GM23338 (cell line): ENCODE measurements at regions not wholly inside any gene's neighbourhood (a gene's known extent, or its start where the extent isn't known, plus 50 kb on each side); places are given as distances from the start of the nearest gene placed in this dataset.

Source experiments
- ATAC-seq: fragments of 200-7000 bp; cut with Tn5 transposase; 3 replicates; pipeline ENCODE4 v1.9.1; 2020
- DNase-seq: peaks from one replicate; pipeline ENCODE4 v3.0.0-alpha.2; 2015; ENCODE audit warnings: low spot score
- H2AFZ ChIP-seq: fragments of 200-600 bp; sonication (generic); 2 replicates; pipeline ENCODE4 v1.8.0; 2016; ENCODE audit warnings: antibody characterized with exemption, mild to moderate bottlenecking, moderate library complexity
- H3F3A ChIP-seq: fragments of 200-600 bp; sonication (generic); replicated peaks from 2 replicates; pipeline ENCODE4 v1.8.0; 2017; ENCODE audit warnings: antibody characterized with exemption, mixed run types, low read depth
- H3K27ac ChIP-seq: fragments of 200-600 bp; sonication (generic); 2 replicates; pipeline ENCODE4 v1.6.1; 2016; ENCODE audit warnings: low read depth
- H3K27me3 ChIP-seq: fragments of 200-600 bp; sonication (generic); 2 replicates; pipeline ENCODE4 v1.8.0; 2016; ENCODE audit warnings: mild to moderate bottlenecking, mixed run types, moderate library complexity; ENCODE audit not compliant: insufficient read depth
- H3K36me3 ChIP-seq: fragments of 200-600 bp; sonication (generic); 2 replicates; pipeline ENCODE4 v1.8.0; 2016; ENCODE audit warnings: mild to moderate bottlenecking; ENCODE audit not compliant: insufficient read depth
- H3K4me1 ChIP-seq: fragments of 200-600 bp; sonication (generic); 2 replicates; pipeline ENCODE4 v1.8.0; 2016; ENCODE audit warnings: mild to moderate bottlenecking, moderate library complexity; ENCODE audit not compliant: insufficient read depth
- H3K4me2 ChIP-seq: fragments of 200-600 bp; sonication (generic); 2 replicates; pipeline ENCODE4 v1.7.1; 2017; ENCODE audit warnings: mixed run types
- H3K4me3 ChIP-seq: fragments of 200-600 bp; sonication (generic); 2 replicates; pipeline ENCODE4 v1.6.1; 2016; ENCODE audit warnings: mixed run types
- H3K79me2 ChIP-seq: fragments of 200-600 bp; sonication (generic); replicated peaks from 2 replicates; pipeline ENCODE4 v1.8.0; 2017; ENCODE audit warnings: mild to moderate bottlenecking; ENCODE audit not compliant: insufficient read depth
- H3K9me2 ChIP-seq: fragments of 200-600 bp; sonication (generic); 2 replicates; pipeline ENCODE4 v1.8.0; 2017; ENCODE audit not compliant: insufficient read depth
- H4K20me1 ChIP-seq: fragments of 200-600 bp; sonication (generic); replicated peaks from 2 replicates; pipeline ENCODE4 v1.8.0; 2017; ENCODE audit warnings: mild to moderate bottlenecking; ENCODE audit not compliant: insufficient read depth
- H3K27ac Mint-ChIP-seq: 2 replicates; pipeline ENCODE4 v1.8.0; 2020; ENCODE audit warnings: inconsistent platforms, mild to moderate bottlenecking, moderate library complexity, mixed read lengths
- H3K27me3 Mint-ChIP-seq: 3 replicates; pipeline ENCODE4 v1.8.0; 2022; ENCODE audit warnings: low read depth, mild to moderate bottlenecking, moderate library complexity, mixed read lengths, inconsistent platforms; ENCODE audit not compliant: insufficient read depth, poor library complexity
- H3K36me3 Mint-ChIP-seq: 3 replicates; pipeline ENCODE4 v1.8.0; 2021; ENCODE audit warnings: low read depth, mild to moderate bottlenecking, inconsistent platforms, moderate library complexity, mixed read lengths
- H3K4me1 Mint-ChIP-seq: 3 replicates; pipeline ENCODE4 v1.8.0; 2020; ENCODE audit warnings: mild to moderate bottlenecking, inconsistent platforms, mixed read lengths
- H3K4me3 Mint-ChIP-seq: 3 replicates; pipeline ENCODE4 v1.8.0; 2021; ENCODE audit warnings: moderate library complexity, mild to moderate bottlenecking, inconsistent platforms, mixed read lengths
- H3K9me3 Mint-ChIP-seq: 3 replicates; pipeline ENCODE4 v1.8.0; 2020; ENCODE audit warnings: moderate library complexity, mild to moderate bottlenecking, inconsistent platforms, mixed read lengths
- CREB1 ChIP-seq: fragments of 250-450 bp; sonication (Bioruptor Pico); IDR thresholded peaks from 2 replicates; pipeline ENCODE4 v1.5.0; 2020; ENCODE audit warnings: low read depth, mild to moderate bottlenecking, moderate library complexity
- CTCF ChIP-seq, 2 experiments: fragments of 200-600 bp in 1 of 2; sonication (generic) in 1 of 2; conservative IDR thresholded peaks; 2 replicates each; pipeline versions ENCODE4 v1.5.1 to v1.6.1; 2016 to 2017; ENCODE audit warnings: antibody characterized with exemption in 2 of 2, low read depth in 2 of 2, mild to moderate bottlenecking in 2 of 2, moderate library complexity in 1 of 2
- ETS1 ChIP-seq: IDR thresholded peaks from 2 replicates; pipeline ENCODE4 v1.6.1; 2016; ENCODE audit warnings: antibody characterized with exemption
- EZH2 ChIP-seq: fragments of 200-600 bp; sonication (generic); IDR thresholded peaks from one replicate; pipeline ENCODE4 v1.8.0; 2017; ENCODE audit warnings: antibody characterized with exemption, mild to moderate bottlenecking, low read depth; ENCODE audit not compliant: unreplicated experiment
- JUNB ChIP-seq: IDR thresholded peaks from one replicate; pipeline ENCODE4 v1.6.1; 2016; ENCODE audit warnings: antibody characterized with exemption; ENCODE audit not compliant: unreplicated experiment
- ZNF331 ChIP-seq: fragments of 250-450 bp; sonication (Bioruptor Pico); IDR thresholded peaks from 2 replicates; pipeline ENCODE4 v1.5.0; 2020; ENCODE audit warnings: low read depth, mild to moderate bottlenecking, moderate library complexity
- ZNF462 ChIP-seq: fragments of 250-450 bp; sonication (Bioruptor Pico); IDR thresholded peaks from 2 replicates; pipeline ENCODE4 v1.5.0; 2020; ENCODE audit warnings: mild to moderate bottlenecking, moderate library complexity

- H3K27me3 ChIP-seq = no peaks in the 10 kb centered on the region
- no peaks in the 10 kb centered on the region for H3K9me3 Mint-ChIP-seq
- H3K4me3 Mint-ChIP-seq = no peak overlapping the region
- no peak for DNase-seq
- H3K79me2 ChIP-seq = no peaks in the 10 kb centered on the region
- H3K4me1 Mint-ChIP-seq = peaks cover 6% of the 10 kb centered on the region; the same call in 2 of the 3 replicates
- H3K36me3 ChIP-seq = no peaks in the 10 kb centered on the region; the same call in 1 of the 2 replicates
- no peak overlapping the region for H3K27ac ChIP-seq
- no peak overlapping the region for H3K4me2 ChIP-seq
- H3K9me2 ChIP-seq = no peaks in the 10 kb centered on the region
- H3K4me1 ChIP-seq = no peaks in the 10 kb centered on the region
- H3K4me3 ChIP-seq = no peak overlapping the region
- ATAC-seq = no peak
- no peaks in the 10 kb centered on the region for H3F3A ChIP-seq
- TF ChIP-seq ETS1 (no peak), ZNF331 (CRISPR knock-in tag) (no peak), CREB1 (CRISPR knock-in tag) (no peak), ZNF462 (CRISPR knock-in tag) (no peak)
- H3K27me3 Mint-ChIP-seq = no peaks in the 10 kb centered on the region
- no peaks in the 10 kb centered on the region for H3K36me3 Mint-ChIP-seq
- no peaks in the 10 kb centered on the region for H4K20me1 ChIP-seq
- no peak overlapping the region for H3K27ac Mint-ChIP-seq
- no peak overlapping the region for H2AFZ ChIP-seq
Observed at GRCh38 chr16:66186251-66186785, 180.2 kb upstream of the CDH5 start.

GRCh38 chr16:66182592-66182991 lies 183.9 kb upstream of the CDH5 start:
- H3K27me3 ChIP-seq = no peaks in the 10 kb centered on the region
- no peaks in the 10 kb centered on the region for H3K36me3 ChIP-seq
- no peaks in the 10 kb centered on the region for H3K9me2 ChIP-seq
- H4K20me1 ChIP-seq = no peaks in the 10 kb centered on the region
- no peak overlapping the region for H3K27ac Mint-ChIP-seq
- no peak overlapping the region for H3K4me2 ChIP-seq
- no peaks in the 10 kb centered on the region for H3K4me1 ChIP-seq
- no peak overlapping the region for H3K27ac ChIP-seq
- no peaks in the 10 kb centered on the region; the same call in 2 of the 3 replicates for H3K36me3 Mint-ChIP-seq
- no peaks in the 10 kb centered on the region for H3K27me3 Mint-ChIP-seq
- no peak overlapping the region for H3K4me3 ChIP-seq
- H2AFZ ChIP-seq = no peak overlapping the region
- ATAC-seq (no peak), DNase-seq (no peak)
- H3F3A ChIP-seq = no peaks in the 10 kb centered on the region
- peaks cover 10% of the 10 kb centered on the region; the same call in 2 of the 3 replicates for H3K9me3 Mint-ChIP-seq
- no peak overlapping the region for H3K4me3 Mint-ChIP-seq
- no peaks in the 10 kb centered on the region for H3K4me1 Mint-ChIP-seq
- no peaks in the 10 kb centered on the region for H3K79me2 ChIP-seq
- TF ChIP-seq JUNB = no peak
- no peak for TF ChIP-seq ZNF331 (CRISPR knock-in tag)
- TF ChIP-seq EZH2 = no peak
- no peak for TF ChIP-seq CTCF (conservative IDR thresholded peaks at IDR 0.05; ENCODE audit: low read depth in 2 of 2)
